Tibial nerve (tissue), 4 donors: ENCODE measurements at regions not wholly inside any gene's neighbourhood (a gene's known extent, or its start where the extent isn't known, plus 50 kb on each side); places are given as distances from the start of the nearest gene placed in this dataset.

Experiments
- CTCF ChIP-seq, 5 experiments: fragments of 200-600 bp in 3 of 5; fragments of 450-650 bp in 2 of 5; sonication (generic) in 3 of 5; IDR thresholded peaks; one replicate each; pipeline ENCODE4 v1.5.1; 2016 to 2019; ENCODE audit warnings: antibody characterized with exemption in 5 of 5, mild to moderate bottlenecking in 3 of 5, moderate library complexity in 2 of 5
- EP300 ChIP-seq, 2 donors: sonication (generic); formaldehyde crosslinking; IDR thresholded peaks; one replicate each; pipeline ENCODE4 v1.6.1; 2017; ENCODE audit warnings: antibody characterized with exemption in 2 of 2, mild to moderate bottlenecking in 1 of 2
- POLR2A ChIP-seq, 2 donors: fragments of 450-650 bp; IDR thresholded peaks; one replicate each; pipeline ENCODE4 v1.6.1; 2017; ENCODE audit warnings: antibody characterized with exemption in 2 of 2, mild to moderate bottlenecking in 2 of 2, moderate library complexity in 2 of 2

GRCh38 chr12:22899184-22899583 is 274.2 kb downstream of the ETNK1 start:
- TF ChIP-seq CTCF (IDR thresholded peaks at IDR 0.05) (no peak), POLR2A (IDR thresholded peaks at IDR 0.05) (no peak), EP300 (IDR thresholded peaks at IDR 0.05) (no peak)
